HEK293T (cell line): ENCODE measurements at regions not wholly inside any gene's neighbourhood (a gene's known extent, or its start where the extent isn't known, plus 50 kb on each side); places are given as distances from the start of the nearest gene placed in this dataset.

Source experiments
- ARNT ChIP-seq: fragments of 450-650 bp; IDR thresholded peaks from 2 replicates; pipeline ENCODE4 v1.6.1; 2017; ENCODE audit warnings: mild to moderate bottlenecking
- BHLHE40 ChIP-seq: fragments of 450-650 bp; IDR thresholded peaks from 2 replicates; pipeline ENCODE4 v1.6.1; 2016; ENCODE audit warnings: mild to moderate bottlenecking, moderate library complexity, borderline replicate concordance
- ELF4 ChIP-seq: fragments of 450-650 bp; IDR thresholded peaks from 2 replicates; pipeline ENCODE4 v1.6.1; 2017; ENCODE audit warnings: antibody characterized with exemption
- FOXA1 ChIP-seq: fragments of 450-650 bp; IDR thresholded peaks from 2 replicates; pipeline ENCODE4 v1.6.1; 2016; ENCODE audit warnings: mild to moderate bottlenecking
- FOXK2 ChIP-seq: fragments of 450-650 bp; IDR thresholded peaks from 2 replicates; pipeline ENCODE4 v1.6.1; 2016; ENCODE audit warnings: mild to moderate bottlenecking
- FOXM1 ChIP-seq: fragments of 450-650 bp; IDR thresholded peaks from 2 replicates; pipeline ENCODE4 v1.6.1; 2017; ENCODE audit warnings: mild to moderate bottlenecking, borderline replicate concordance
- HDGF ChIP-seq: fragments of 450-650 bp; IDR thresholded peaks from 2 replicates; pipeline ENCODE4 v1.6.1; 2017; ENCODE audit warnings: antibody characterized with exemption, borderline replicate concordance
- LEF1 ChIP-seq: fragments of 450-650 bp; IDR thresholded peaks from 2 replicates; pipeline ENCODE4 v1.6.1; 2017; ENCODE audit warnings: mild to moderate bottlenecking, borderline replicate concordance
- PKNOX1 ChIP-seq: fragments of 450-650 bp; IDR thresholded peaks from 2 replicates; pipeline ENCODE4 v1.6.1; 2016
- SUZ12 ChIP-seq: fragments of 450-650 bp; IDR thresholded peaks from 2 replicates; pipeline ENCODE4 v1.6.1; 2016; ENCODE audit warnings: mild to moderate bottlenecking
- TARDBP ChIP-seq: fragments of 450-650 bp; IDR thresholded peaks from 2 replicates; pipeline ENCODE4 v1.6.1; 2016

GRCh38 chr16:85395913-85396878 lies 216.9 kb upstream of the GSE1 start:
- no peak for TF ChIP-seq BHLHE40
- TF ChIP-seq FOXM1 = no peak
- no peak for TF ChIP-seq FOXA1
- no peak for TF ChIP-seq PKNOX1
- TF ChIP-seq FOXK2 = no peak
- TF ChIP-seq SUZ12 = no peak
- no peak for TF ChIP-seq ARNT
- TF ChIP-seq LEF1 = no peak
- no peak for TF ChIP-seq HDGF
- no peak for TF ChIP-seq TARDBP
- TF ChIP-seq ELF4 = no peak
